ENCODE measurements at regions not wholly inside any gene's neighbourhood (a gene's known extent, or its start where the extent isn't known, plus 50 kb on each side); places are given as distances from the start of the nearest gene placed in this dataset.
"Not testable (repeated sequence)": the region's sequence is repeated elsewhere in the genome, so short reads cannot be mapped to it uniquely, and the experiment has no call there.

- DNase-seq, result no peak
Observed at GRCh38 chr2:122523981-122524380, 768.5 kb downstream of the TSN start.

DNA sequence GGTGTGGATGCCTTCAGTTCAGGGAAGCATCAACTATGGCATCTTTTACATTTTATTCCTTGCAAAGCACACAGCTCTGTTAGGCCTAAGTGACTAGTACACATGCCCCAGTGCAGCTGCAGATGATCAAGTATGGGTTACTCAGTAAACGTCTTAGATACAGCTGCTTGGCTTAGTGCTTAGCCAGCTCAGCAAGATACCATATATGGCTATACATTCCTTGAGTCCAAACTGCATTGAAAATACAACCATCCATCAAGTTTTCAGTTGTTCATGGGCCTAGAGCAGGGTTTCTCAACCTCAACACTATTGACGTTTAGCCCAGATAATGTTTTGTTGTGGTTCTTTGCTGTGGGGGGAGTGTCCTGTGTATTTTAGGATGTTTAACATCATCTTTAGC, 769.9 kb downstream of the TSN start:
- DNase-seq, result no peak

DNA sequence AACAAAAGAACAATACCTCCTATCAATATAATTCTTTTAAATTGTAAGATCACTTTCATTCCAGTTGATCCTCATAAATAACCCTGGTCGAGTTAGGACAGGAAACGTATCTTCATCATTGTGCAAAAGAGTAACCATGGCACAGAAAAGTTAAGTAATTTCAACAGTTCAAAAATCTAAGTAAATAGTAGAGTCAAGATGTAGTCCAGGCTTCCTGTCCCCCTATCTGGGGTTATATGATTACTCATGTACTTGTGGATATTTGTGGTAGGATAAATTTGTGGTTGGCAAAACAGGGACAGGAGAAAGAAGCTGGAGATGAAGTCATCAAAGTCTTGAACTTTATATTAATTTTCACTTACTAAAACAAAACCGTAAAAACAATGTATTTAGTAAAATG, 772.6 kb downstream of the TSN start:
- no peak for DNase-seq

DNA sequence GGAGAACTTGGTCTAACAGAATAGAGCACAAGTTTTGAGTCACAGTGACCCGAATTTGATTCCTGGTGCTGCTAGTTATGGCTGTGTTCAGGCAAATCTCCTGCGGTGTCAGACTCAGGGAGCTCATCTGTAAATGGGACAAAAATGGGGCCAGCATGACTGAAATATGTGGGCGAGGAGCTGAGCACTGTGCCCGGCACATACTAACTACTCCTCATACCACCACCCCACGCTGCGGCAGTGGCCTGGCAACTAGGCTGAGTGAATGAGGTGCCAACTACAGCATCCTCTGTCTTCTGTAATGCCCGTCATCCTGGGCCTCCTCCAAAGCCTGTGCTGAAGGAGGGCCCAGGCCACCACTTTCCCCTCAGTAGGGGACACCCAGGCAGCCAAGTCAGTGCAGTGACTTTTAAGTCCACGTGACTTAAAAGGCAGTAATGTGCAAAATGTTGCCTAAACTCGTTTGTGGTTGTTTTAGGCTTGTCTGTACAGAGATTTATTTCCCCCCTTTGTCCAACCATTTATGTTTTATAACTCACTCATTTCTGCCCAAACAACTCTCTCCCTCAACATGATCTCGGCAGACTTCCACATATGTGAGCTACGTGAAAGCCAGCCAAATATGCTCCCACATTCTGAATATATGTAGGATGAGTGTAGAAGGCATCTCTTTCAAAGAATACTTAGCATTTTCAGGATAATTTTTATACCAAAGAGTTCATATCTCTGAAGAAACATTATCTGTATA, 773.7 kb downstream of the TSN start:
- DNase-seq, result no peak

DNA sequence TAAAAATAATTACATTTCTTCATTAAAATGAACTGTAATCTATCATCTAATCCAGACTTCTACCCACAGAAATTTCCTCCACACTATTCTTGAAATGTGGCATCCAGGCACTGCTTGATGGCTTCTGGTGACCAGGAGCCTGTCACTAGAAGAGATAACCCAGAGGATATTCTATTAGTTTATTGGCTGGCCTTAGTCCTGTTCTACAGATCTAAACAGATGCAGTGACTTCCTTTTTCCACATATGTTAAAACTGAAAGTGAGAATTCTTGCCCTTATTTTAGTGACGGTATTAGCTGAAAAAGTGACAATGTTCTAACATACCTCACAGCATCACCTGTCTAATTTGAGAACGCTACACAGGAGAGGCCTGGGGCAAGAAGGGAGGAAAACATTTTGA, 775.4 kb downstream of the TSN start:
- DNase-seq, result no peak

- DNase-seq, result no peak
Observed at GRCh38 chr2:122531290-122532071, 776.0 kb downstream of the TSN start.

GRCh38 chr2:122532072-122532344, 776.6 kb downstream of the TSN start:
- no peak for DNase-seq

- no peak for DNase-seq
Observed at GRCh38 chr2:122532481-122532880, 777.0 kb downstream of the TSN start.

GRCh38 chr2:122535960-122536505, 780.6 kb downstream of the TSN start:
- DNase-seq, result no peak

DNA sequence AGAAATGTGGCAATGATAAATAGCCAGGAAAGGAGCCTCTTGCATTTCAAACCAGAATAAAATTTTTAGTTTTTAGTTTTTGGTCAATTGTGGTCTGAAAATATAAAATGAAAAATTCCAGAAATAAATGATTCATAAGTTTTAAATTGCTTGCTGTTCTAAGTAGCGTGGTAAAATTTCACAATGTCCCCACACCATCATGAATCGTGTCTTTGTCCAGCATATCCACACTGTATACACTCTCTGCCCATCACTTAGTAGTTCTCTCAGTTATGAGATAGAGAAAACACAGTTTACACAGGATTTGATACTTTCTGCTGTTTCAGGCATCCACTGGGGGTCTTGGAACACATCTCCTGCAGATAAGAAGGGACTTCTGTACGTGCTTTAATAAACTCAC, 783.9 kb downstream of the TSN start:
- no peak for DNase-seq

DNA sequence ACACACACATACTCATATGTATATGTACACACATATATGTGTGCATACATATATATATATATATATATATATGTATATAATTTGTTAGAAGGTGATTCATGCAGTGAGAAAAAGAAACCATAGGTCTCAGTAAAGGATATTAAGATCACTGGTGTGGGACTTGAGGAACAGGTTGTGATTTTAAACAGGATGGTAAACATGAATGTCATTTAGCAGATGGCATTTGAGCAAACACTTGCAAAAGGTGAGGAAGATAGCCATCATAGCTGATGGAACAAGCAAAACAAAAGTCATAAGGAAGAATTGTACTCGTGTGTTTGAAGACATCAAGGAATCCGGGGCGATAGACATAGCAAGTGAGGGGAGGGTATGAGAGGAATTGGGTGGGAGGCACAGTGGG, 784.5 kb downstream of the TSN start:
- no peak for DNase-seq

DNA sequence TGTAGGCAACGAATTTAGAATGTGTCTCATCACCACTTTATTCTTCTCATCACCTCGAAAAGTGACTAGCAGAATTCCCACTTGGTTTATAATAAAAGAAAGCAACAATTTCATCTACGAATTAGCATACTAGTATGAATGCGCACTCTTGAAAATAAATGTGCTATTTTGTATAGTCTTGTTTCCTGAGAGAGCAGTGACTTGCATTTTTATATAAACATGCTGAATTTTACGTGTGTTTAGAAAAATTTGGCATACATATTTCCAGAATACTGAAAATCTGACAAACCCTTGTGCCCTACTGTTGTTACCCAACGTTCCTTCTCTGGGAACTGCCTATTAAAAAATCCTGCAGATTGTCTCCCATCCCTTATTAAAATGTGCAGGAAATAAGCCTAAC, 786.8 kb downstream of the TSN start:
- no peak for DNase-seq

- DNase-seq, result no peak
Observed at GRCh38 chr2:122542646-122543045, 787.2 kb downstream of the TSN start.

GRCh38 chr2:122543815-122544214, 788.4 kb downstream of the TSN start:
- no peak for DNase-seq

DNA sequence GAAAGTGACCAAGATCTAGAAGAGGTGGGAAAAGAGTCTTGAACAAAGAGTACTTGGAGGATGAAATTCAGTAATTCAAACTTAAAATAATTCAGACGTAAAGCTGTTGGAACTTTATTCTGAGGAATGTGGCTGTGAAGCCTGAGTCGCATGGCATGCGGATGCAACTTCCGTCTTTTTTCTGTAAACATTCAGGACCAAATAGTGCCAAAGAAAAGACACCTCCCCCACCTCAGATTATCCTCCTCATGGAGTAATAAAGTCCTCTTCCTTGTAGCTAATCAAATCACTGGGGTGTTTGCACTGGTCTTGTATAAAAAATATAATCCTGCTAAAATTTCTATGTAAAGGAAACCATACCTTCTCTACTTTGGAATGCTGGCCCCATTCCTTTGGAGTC, 790.4 kb downstream of the TSN start:
- DNase-seq, result no peak

DNA sequence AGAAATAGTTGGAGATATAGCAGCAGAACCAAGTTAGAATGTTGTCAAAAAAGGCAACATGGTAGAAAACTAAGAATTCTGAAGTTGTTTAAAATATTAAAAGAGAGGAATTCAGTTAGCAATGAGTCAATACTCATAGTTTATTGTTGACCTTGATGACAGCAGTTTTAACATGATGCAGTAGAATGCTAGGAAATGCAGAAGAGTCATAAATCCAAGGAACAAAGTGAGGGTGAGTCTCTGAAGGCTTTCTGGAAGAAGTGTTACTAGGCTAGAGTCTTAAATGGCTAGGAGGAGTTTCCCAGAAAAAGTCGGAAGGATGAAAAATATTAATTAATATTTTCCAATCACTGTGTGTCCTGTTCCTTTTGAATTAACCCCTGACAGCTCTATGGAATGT, 807.3 kb downstream of the TSN start:
- no peak for DNase-seq

- no peak for DNase-seq
Observed at GRCh38 chr2:122563781-122564180, 808.3 kb downstream of the TSN start.

DNA sequence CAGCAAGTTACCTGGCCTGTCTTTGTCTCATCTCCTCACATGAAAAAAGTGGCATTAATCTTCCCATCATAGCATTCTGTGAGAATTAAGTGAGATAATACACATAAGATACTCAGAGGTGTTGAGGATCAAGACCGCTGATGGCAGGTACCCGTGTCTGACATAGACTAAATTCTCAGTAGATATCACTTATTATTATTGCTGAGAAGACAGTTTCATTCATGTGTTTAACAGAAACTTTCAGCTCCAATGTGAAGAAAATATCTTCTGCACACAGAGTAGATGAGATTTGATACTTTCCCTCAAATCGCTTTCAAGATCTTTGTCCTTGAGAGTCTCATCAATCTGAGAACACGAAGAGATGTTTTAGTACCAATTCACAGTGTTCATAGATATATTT, 809.4 kb downstream of the TSN start:
- no peak for DNase-seq

DNA sequence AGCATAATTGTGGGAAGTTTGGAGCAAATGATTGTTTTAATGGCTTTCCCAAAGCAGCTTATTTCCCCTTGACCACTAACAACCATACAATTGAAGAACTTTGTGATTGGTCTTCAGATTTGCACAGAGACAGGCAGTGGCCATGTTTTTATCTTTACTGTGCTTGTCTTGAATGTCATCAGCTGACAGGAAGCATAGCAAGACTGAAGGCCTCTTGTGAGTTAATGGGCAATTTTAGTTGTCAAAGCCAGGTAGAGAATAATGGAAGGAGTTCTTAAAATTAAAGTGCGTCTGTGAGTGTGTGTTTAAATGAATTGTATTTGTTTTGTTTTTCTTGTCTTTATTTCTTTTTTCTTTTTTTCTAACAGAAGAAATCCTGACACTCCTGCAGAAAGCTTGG, 809.9 kb downstream of the TSN start:
- no peak for DNase-seq

DNA sequence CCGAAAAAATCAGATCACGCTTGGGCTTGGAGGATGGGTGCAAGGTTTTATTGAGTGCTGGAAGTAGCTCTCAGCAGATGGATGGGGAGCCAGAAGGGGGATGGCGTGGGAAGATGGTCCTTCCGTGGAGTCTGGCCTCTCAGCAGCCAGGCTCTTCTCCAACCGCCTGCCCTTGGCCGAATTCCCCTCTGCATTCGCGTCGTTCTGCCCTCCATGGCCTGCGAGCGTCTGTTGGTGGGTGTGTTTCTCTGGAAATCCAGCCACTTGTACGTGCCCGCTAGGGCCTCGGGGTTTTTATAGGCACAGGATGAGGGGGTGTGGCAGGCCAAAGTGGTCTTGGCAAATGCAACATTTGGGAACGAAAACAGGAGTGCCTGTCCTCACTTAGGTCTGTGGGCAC, 815.2 kb downstream of the TSN start:
- no peak for DNase-seq

DNA sequence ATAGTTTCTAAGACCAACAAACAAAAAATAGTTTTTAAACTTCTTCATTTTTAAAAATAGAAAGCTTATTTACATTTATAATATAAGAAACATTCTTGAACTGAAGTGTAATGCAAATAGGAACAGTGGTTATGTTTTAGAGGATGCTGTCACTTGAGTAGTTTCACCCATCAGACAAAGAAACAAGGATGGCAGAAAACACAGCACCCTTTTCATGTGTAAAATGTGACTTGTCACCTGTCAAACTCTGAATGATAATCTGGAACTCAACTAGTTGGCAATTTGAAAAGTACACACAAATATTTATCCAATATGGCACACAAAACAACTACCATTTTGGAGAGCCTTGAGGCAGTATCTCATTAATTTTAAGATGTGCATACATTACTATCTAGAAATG, 816.0 kb downstream of the TSN start:
- DNase-seq, result not testable (repeated sequence)

GRCh38 chr2:122575076-122575475, 819.6 kb downstream of the TSN start:
- no peak for DNase-seq

DNA sequence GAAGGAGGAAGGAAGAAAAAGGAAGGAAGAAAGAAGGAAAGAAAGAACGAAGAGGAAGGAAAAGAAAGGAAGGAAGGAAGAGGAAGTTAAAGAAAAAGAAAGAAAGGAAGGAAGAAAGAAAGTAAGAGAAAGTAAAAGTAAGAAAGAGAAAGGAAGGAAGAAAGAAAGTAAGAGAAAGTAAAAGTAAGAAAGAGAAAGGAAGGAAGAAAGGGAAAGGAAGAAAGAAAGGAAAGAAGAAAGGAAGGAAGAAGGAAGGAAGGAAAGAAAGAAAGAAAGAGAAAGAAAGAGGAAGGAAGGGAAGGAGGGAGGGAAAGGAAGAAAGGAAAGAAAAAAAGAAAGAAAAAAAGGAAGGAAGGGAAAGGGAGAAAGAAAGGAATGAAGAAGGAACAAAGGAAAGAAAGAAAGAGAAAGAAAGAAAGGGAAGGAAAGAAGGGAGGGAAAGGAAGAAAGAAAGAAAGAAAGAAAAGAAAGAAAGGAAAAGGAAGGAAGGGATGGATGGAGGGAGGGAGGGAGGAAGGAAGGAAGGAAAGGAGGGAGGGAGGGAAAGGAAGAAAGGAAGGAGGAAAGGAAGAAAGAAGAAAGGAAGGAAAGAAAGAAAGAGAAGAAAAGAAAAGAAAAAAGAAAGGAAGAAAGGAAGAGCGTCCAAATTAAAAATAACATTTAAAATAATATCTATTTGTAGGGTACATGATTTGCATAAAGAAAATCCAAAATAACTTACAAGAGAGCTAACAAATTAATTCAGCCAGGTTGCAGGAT, 827.9 kb downstream of the TSN start:
- DNase-seq, result no peak

- DNase-seq, result no peak
Observed at GRCh38 chr2:122590524-122590923, 835.1 kb downstream of the TSN start.
